HG03159 (cell line): ENCODE measurements at regions not wholly inside any gene's neighbourhood (a gene's known extent, or its start where the extent isn't known, plus 50 kb on each side); places are given as distances from the start of the nearest gene placed in this dataset.

Experiments
- ATAC-seq: cut with Tn5 transposase; IDR thresholded peaks from one replicate; pipeline ENCODE4 v1.9.1; 2021; ENCODE audit warnings: mild to moderate bottlenecking, moderate library complexity; ENCODE audit not compliant: unreplicated experiment

DNA sequence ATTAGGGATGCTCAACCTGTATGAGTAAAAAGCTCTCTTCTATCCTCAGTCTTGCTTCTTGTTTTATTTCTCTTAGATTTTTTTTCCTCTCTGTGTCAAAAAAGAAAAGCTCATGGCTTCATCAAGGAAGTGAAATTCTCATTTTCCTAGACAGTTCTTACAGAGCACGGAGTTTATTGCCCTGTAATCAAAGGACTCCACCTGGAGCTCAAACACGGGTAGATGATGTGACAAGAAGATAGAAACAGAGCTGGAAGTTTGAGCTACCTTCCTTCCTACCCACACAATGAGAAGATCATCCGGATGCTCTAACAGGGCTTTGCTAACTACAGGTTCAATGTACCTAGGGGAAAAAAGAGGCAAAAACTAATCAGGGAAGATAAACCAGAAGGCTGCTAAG is 564.8 kb downstream of the MED13L start:
- ATAC-seq: no peak

DNA sequence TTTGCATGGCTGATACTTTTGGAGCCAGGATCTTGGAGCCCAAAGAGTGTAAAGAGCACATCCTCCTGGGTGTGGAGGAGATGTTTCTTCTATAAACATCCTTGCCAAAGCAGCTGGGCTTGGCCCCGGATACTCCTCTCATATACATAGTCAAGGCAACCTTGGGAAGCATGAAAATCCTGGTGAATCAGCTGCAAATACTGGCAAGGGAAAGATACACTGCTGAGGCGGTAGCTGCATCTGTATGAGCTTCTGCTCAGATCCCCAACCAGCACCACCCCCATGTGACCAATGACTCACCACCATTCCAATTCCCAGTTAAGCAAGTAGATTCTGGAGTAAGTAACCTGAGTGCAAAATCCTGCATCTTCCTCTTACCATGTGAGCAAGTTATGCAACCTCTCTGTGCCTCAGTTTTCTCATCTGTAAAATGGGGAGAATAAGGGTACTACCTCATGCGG is 567.4 kb downstream of the MED13L start:
- ATAC-seq: no peak

DNA sequence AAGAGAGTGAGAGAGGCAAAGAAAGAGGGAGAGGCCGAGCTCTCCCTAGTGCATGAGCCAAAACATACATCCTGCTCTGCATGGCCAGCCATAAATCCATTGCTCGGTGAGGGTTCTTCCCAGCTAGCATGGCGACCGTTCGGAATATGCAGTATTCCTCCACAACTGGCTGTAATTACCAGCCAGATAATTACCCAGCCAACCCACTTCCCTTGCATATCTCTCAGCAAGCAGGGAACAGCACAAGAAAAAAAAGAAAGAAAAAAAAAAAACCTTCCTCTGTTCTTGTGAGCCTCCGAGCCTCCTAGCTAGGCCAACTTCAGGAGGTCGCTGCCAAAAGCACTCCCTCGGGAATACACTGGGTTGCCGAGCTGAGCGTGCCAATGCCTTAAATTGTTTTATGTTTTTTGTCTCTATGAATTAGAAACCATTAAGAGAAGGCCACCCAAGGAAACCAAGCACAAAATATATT is 567.9 kb downstream of the MED13L start:
- no peak for ATAC-seq

DNA sequence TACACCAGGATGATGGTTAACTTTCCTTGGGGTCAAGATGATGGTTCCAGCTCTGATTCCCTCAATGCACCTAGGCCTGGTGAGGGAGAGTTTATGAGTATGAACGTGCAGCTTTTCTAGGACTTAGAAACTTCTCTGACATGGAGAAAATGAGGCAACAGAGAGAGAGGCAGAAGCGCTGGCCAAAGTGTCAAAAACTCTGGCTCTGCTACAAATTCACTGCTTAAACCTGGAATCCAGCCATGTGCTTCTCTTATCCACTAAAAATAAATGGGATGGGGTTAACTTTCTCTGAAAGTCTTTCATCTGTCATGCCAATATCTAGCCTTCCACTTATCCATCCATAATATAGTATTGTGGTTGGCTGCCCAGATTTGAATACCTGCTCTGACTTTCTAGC is 568.7 kb downstream of the MED13L start:
- ATAC-seq: no peak

DNA sequence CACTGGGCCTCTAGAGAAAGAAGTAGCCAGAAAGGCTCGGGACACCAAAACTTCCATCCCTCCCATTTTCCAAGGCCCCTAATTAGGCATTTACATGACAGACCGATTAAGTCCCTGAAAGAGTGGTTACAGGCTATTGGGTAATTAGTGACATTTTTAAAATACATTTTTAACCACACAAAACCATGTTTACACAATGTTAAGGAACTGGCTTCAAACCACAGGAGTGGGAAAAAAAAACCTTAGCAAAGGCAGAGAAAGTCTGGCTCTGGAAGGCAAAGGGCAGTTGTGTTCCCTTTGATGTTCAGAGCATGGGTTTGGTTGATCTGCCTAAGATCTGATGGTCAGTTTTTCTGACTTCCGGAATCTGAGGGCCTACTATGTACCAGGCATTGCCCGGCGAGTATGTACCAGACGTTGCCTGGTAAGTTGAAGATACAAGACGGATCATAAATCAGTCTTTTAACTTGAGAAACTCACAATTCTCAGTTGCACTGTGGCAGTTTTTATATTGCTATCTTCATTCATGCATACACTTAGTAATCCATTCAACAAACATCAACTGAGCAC is 576.5 kb downstream of the MED13L start:
- no peak for ATAC-seq

DNA sequence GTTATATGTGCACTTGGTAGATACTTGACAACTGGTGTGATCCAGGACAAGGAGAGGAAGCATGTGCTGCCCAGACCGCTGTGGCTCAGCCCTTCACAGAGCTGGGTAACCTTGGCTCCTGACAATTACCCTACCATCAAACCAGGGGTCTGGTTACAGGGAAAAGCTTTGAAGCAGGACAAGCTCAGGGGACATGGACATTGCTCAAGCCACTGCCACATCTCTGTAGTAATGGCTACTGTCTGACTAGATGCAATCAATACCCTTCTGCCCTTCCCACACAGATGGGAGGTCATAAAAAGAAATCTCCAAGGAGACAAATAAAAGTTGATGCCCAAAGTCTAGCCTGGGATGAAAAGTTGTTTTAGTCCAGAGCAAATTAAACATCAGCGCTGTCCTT is 577.4 kb downstream of the MED13L start:
- ATAC-seq: no peak

DNA sequence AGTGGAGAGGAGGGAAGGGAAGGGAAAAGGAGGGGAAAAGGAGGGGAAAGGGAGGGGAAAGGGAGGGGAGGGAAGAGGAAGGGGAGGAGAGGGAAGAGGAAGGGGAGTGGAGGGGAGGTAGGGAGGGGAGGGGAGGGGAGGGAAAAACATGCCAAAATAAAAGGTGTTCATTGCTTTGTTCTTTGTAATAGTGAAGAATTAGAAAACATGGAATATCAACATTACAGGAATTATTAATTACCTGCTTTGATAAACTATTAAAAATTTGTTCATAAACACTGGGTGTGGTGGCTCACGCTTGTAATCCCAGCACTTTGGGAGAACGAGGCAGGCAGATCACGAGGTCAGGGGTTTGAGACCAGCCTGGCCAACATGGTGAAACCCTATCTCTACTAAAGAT is 579.2 kb downstream of the MED13L start:
- ATAC-seq: no peak

DNA sequence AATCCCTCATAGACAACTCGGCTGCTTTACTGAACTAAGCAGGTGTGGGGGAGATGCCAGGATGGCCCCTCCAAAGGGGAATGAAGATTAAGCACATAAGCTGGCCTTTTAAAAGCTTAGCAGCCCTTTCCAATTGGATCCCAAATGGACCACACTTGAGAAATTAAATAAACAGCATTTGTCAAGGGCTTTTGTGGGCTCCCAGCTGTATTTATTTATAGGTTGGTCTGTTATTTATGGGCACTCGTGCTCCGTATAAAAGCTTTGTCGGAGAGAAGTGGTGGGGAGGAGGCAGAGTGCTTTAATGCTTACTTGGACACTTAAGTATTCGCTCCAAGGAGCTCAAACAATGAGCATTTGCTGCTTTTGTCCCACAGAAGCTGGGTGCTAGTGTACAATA is 580.2 kb downstream of the MED13L start:
- ATAC-seq: no peak

DNA sequence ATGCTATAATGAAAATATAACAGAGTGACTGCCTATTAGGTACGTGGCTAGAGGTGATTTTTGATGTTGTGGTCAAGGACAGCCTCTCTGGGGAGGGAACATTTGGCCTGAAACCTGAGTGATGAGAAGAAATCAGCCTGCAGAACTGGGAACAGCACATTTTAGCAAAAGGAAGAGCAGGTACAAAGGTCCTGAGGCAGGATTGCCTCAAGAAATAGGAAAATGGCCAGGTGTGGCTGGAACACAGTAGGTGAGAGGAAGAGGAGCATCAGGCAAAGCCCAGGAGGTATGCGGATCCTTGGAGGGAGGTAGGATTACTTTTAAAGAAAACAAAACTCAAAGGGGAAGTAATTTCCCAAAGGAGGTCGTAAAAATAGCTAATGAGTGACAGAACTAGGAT is 582.9 kb downstream of the MED13L start:
- ATAC-seq: no peak

DNA sequence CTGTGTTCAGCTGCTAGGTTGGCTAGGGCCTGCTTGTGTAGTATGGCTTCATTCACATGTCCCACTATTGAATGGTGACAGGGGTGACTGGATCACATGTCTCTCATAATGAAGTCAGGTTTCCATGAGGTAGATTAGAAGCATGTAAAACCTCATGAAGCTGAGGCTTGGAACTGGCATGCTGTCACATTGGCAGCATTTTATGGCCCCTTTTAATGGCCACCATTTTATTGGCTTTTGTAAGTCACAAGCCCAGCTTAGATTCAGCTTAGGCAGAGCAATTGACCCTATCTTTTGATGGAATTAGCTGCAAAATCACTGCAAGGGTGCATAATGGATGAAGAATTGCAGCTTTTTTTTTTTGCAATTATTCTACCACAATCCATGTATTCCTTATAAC is 583.5 kb downstream of the MED13L start:
- no peak for ATAC-seq

DNA sequence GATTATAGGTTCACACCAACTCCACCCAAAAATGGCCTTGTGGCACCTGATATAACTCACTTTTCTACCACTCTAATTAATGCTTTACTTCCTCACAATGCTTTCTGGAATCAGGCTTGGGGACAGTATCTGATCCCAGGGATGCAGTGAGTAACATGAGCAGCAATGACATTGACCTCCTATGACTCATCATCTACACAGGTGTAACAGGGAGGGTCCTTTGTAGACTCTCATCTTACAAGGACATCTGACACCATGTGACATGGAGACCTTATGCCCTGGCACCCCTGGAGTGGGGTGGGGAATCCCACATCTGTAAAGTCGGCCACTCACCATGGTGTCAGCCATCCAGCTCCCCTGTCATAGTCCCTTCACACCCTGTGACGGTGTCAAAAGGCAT is 586.4 kb downstream of the MED13L start:
- no peak for ATAC-seq

DNA sequence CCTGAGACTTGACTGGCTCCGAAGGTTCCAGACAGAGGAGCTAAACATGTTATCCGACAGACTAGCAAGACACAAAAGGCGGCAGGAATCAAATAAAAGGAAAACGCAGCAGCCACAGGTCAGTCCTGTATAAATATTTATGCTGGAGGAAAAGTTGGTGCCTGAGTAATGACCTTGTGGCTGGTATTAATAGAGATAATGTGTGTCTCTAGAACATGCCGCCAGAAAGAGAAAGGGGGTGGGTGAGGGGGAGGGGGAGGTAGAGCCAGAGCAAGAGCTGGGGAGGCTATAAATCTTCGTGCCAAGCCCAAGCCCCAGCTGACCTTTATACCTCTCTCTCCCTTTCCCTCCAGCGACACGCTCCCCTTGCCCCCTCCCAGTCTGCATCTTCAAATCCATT is 590.4 kb downstream of the MED13L start:
- no peak for ATAC-seq

DNA sequence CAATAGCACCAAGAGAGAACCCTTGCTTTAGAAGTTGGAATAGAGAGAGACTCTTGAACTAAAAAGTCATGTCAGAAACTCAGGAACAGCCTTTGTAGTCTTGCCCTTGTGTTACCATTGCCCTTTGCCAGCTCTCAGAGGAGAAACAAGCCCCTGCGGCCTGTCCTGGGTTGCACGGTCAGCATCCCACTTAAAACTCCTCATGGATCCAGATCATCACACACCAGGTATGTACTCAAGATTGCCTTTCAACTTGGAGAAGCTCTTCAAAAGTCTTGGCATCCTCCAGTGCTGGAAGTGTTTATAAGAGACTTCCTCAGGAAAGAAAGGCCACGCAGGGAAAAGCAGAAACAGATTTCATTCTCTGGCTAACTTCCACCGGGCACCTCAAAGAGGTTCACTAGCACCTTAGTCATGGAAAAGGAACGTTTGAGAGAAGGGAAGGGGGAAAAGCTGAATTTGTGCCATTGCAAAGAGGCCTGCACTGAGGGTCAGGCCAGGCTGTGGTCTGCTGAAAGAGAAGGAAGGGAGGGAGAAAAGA is 594.2 kb downstream of the MED13L start:
- ATAC-seq: no peak

DNA sequence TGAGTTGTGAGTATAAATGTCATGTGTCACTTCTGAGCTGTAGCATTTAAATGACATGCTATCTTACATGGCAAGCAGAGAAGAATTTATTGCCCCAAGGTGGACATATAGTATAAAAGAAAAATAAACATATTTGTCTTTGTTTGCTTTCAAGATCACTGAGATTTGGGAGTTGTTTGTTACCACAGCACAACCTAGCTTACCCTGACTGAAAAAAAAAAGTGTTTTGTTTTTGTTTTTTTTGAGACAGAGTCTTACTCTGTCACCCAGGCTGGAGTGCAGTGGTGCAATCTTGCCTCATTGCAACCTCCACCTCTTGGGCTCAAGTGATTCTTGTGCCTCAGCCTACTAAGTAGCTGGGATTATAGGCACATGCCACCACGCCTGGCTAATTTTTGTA is 596.5 kb downstream of the MED13L start:
- ATAC-seq: no peak

DNA sequence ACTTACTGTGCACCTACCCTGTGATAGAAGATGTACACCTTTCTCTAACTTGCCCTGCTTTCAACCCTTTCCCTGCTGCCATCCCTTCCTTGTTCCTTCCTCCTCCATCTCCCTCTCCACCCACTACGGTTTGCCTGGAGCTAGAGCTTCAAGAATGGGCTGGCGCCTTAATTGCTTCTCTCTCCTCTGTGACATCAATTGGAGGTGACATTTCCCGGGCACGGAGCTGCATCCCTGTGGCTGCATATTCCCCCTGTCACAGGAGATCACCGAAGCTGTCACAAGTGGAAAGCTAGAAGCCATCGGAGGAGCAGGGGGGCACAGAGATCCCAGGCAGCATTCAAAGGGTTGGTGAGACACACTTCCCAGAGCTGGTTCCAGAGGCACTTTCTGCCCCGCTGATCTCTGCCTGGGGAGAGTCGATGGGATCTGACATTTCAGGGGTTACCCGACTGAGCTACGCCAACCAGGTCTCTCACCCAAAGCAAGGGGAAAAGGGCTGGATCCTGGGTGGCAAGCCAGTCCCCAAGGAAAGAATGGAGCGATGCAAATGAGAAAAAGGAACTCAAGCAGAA is 604.9 kb downstream of the MED13L start:
- no peak for ATAC-seq

DNA sequence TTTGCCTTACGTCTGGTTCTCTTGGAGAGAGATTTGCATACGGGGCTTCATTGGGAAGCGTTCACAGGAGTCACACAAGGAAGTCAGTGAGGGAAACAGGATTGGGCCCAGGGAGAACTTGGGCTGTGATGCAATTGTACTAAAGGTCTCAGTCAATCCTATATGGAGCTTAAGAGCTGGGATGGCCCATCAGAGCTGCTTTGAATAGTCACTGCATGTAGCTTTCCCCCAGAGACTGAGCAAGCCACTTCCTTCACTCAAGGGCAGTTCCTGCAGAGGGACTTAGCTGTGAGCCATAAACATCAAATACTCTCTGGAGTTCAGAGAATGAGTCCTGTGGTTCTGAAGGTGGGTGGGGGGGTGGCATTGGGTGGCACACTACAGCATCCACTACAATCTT is 605.4 kb downstream of the MED13L start:
- no peak for ATAC-seq

DNA sequence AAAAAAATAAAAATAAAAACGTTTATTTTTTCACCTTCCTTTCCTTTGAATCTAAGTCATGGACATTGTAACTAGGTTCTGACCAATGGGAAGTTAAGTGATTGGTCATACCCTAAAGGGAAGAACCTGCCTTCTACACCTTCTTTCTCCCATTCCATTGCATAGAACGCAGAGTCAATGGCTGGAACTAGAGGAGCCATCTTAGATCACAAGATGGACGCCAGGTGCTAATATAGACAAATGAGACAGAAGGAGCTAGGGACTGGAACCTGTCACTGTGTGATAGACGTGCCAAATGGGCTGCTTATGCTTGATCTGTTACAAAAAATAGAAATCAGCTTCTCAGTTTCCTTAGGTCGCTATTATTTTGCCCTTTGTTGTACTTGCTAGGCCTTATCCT is 606.6 kb downstream of the MED13L start:
- ATAC-seq: no peak

DNA sequence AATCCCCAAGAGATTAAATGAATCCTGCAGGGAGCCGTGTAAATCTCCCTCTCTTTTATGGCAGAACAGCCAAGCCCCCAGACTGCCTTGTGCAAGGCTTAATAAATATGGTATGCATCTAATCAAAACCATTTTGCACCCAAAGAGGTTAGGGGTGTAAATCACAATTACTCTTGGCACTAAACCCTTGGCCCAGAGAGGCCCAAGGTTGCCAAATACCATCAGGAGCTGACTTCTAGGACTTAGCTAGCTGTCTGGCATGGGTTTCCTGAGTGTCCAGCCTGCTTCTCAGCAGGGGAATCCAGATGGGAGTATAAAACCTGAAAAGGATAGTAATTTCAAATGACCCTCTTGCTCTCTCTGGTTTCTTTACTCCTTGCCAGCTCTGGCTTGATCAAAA is 610.4 kb downstream of the MED13L start:
- ATAC-seq: no peak

DNA sequence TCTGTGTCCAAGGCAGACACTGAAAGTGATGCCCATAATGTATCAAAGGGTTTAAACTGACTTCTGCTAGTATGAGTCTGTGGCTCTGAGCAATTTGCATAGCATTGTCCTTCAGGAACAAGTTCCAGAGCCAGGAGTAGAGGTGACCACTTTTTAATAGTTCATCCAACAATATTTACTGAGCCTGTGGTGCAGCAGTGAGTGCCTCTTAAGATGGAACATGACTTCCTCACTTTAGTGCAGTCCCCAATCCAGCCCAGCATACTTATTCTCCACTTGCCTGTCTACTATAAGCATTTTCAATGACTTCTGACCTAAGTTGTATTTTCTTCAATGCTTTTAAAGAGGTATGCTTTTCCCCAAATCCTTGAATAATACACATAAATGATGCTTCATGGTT is 611.3 kb downstream of the MED13L start:
- ATAC-seq: no peak

DNA sequence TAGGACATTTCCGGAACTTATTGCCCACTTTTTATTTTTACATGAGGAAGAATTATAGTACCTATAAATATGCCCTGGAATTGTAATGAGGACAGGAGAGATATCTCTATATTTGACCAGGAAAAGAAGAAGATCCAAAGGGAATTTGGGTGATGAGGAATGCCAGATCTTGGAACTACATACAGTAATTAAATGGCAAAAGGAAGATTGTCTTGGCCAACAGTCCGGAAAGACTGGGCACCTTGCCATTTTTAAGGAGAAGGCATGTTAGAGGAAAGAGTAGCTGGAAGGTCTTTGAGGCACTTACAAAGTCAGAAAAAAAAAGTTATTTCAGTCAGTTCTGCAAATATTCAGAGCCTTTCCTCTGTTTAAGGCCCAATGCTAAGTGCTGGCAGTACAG is 616.4 kb downstream of the MED13L start:
- no peak for ATAC-seq

DNA sequence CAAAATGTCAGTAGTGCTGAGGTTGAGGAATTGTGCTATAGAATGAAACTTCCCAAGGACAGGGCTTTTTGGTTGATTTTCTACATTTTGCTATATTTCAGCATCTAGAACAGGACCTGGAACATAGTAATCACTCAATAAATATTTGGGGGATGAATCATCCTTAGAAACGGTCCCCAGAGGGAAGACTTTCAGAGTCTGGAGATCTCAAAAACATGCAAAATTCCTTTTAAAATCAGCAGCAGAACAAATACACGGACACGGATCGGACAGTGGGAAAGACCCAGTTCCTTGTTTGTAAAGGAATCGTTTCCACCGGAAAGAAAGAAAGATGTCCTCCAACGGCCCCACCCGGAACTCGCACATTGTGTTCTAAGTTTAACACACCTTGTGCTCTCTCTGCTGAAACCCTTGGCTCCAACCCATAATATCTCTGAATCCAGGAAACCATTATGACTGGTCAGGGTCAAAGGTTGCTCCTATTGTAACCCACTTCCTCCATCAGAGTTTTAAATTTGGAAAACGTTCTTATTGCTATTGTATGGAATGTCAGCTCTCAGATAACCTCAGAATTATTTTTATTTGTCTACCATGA is 617.2 kb downstream of the MED13L start:
- ATAC-seq: no peak

DNA sequence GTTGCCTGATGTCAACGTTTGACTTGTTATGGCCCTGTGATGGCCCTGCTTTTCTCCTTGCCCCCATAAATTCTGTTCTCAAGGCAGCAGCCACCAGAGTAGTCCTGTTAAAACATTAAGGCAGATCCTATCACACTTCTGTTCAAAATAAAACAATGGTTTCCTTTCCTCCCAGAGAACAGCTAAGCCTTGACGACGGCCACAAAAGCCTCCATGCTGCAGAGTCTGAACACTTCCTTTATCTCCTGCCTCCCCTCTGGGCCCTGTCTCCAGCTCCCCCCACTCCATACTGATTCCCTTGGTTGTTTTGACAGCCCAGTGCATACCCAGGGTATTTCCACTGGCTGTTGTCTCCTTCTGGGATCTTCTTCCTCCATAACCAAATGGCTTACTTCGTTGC is 618.1 kb downstream of the MED13L start:
- ATAC-seq: no peak
